ENCODE measurements at regions not wholly inside any gene's neighbourhood (a gene's known extent, or its start where the extent isn't known, plus 50 kb on each side); places are given as distances from the start of the nearest gene placed in this dataset.

DNA sequence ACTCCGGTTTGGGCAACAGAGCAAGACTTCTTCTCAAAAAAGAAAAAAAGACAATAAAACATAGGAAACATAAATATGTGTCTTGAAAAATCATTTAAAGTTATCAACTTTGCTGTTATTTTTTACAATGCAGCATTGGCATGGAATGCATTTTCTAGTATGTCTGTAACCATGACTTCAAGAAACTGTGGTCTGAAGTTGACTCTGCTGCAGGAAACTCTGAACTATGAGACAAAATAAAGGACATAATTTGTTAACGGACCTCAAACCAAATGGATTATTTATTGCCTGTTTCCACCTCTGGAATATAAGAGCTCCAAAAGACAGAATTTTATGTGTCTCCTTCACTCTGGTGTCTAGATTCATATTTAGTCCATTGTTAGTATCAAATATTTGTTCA lies 79.1 kb downstream of the TRIB2 start:
- no peak for DNase-seq

DNA sequence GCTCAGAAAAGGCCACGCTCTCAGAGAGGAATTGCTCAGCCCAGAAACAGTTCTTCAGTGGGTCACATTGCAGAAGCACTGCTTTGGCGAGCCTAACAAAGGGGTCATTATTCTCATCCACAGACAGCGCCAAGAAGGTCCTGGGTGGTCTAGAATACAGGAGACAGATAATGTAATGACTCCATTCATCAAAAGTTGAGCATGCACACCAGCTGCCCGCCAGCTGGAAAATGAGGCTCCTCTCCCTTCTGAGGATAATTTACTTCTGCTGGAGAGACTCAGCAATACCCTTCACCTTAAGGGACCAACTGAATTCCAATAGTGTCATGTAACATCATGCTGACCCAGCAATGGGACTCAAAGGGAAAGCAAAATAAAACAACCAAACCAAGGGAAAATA lies 79.9 kb downstream of the TRIB2 start:
- DNase-seq: no peak

DNA sequence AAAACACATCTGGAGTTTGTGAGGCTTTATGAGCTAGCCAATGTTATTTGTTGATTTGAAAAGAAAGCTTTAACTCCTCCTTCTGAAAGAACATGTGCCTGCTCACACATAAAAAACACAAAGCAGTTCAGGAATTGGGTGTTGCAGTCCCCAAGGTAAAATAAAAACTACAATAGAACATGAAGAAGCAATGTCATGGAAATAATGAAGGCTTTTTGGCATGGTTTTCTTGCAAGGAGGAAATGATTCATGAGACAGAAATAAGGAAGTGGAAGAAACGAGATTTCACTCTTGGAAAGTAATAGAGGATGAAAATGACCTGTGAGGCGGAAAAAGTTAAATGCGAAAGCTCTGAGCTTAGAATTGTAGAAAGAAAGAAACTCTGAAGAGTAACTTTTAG lies 81.1 kb downstream of the TRIB2 start:
- DNase-seq: no peak

DNA sequence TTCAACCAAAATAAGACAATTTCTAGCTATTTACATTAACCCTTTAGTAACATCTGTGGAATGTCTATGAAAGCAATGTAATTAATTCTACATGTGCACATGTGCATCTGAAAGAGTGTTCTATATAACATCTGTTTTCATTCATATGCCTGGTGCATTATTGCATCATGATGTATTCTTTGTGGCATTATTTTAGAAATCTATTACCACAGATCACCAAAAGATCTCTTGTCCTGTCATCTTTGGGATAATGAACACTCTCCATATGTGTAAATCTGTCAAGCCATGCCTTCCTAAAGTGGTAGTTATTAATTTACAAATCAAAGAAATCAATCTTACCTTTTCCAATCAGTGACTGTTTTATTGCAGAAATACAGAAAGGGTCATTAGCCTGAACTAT lies 86.9 kb downstream of the TRIB2 start:
- no peak for DNase-seq

DNA sequence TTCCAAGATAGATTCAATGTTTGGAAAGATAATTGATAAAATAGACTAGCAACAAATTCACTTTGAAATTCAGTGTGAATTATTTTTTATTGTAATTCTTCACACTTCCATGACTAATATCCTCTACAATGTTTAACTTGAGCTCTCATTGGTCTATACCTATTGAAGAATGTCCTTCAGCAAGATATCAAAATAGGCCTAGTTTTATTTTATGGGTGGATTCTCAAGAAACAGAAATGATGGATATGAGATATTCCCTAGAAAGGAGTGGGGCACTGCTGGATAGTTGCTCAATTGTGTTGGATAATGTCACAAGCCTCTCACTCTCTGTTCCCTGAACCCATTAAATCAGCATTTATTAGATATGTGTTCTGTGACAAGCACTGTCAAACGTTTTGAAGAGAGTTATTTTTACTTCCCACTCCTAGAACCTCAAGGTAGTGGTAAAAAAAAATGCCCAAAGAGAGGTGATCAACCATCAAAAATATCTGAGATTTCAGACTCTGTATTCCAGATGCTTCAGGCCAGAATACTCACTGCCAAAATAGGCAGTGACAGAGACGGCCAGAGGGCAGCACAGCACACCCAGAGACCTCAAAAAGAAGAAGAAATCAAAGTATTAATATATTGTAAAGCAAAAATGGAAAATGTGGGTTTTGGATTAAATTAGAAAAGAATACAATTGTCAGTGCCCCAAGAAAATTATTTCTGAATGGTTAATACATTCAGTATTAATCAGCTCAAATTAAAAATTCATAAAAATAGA lies 87.5 kb downstream of the TRIB2 start:
- no peak for DNase-seq

DNA sequence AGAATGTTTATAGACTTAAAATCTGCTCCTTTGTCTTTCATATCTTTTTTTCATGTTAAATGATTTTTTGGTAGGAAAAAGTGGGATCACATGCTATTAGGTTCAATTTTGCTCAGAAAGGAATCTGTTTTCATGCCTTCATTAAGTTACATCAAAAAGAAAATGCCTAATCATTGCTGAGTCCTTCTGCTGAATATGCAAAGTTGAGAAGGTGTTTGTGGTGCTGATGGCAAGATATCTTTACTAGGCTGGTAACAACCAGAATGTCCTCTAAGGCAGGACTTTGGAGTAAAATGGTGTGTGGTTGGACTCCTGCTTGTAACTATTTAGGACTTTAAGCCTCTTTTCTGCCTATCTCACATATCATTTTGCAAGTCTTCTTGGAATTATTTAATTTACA lies 88.3 kb downstream of the TRIB2 start:
- no peak for DNase-seq

DNA sequence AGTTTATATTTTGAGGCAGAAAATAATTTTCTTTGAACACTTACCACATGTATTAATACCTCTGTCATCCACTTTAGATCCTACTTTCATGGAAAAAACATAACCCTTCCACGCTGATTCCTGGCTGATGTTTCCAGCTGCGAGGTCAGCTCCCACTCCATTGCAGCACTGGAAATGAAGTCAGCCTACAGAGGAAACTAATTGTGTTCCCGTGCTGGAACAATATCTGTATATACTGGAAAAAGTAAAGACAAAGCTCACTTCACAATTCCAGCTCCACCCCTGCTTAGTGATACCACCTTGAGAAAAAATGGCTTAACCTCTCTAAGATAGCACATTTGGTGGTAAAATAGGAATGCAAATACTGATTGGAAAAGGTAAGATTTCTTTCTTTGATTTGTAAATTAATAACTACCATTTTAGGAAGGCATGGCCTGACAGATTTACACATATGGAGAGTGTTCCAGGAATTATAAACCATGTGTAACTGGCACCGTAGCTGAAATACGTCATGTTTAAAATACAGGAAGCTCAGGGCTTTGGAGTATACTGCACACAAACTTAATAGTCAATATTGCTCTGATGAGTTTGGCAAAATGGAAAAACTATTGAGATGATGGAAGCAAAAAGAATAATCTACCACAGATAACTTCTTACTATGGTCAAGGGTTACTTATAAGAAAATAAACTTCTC lies 90.0 kb downstream of the TRIB2 start:
- DNase-seq: no peak

DNA sequence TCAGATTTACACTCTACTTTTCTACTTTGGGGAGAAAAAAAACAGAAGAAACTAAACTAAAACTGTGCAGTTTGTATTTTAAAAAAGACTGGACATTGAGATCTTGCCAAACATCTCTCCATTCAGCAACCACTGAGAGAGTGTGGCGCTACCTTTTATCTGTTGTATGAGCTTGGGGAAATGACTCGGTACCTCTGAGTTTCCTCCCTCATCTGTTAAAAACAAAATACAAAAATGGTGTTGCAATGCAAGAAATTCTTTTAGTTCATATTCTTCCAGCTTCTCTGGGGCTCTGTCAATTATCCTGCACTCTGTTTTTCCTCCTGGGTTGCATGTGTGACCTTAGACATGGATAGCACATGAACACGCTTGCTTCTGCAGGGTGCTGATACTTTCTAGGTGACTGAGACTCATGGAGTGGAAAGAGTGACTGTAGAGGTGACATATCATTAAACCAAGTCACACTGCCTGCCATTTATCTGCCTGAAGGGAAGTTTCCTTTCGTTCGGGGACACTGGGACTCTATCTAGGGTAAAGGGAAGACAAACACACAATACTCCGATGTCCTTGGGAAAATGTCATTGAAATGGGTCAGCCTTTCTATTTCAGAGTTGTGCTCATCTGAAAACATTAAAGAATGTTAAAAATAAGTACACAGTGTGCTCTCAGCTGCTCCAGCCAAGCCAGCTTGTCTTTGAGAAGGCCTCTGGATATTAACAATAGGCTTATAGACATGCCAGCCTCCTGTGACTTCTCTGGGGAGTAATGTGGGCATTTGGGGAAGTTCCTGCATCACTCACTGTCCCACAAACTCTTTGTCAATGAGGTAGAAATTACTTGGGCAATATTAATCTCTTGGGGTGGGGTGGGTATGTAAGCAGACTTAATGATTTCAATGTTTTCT lies 91.4 kb downstream of the TRIB2 start:
- no peak for DNase-seq

DNA sequence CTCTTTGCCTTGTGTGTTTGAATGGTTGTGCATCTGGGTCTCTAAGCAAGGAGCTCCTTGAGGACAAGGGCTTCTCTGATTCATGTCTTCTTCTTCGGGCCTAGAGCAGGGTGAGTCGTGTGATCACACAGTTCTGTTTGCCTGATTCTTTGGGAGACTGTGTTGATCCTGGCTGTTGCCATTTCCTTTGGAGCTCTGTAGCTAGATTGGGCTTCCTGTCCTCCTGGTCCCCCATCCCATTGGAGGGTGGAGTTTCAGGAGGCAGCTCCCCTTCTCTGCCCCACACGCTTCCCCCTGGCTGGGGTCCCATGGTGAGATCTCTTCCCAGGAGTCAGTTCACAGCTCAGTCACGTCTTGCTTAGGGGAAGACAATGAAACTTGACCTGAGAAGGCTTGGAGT lies 92.8 kb downstream of the TRIB2 start:
- no peak for DNase-seq

DNA sequence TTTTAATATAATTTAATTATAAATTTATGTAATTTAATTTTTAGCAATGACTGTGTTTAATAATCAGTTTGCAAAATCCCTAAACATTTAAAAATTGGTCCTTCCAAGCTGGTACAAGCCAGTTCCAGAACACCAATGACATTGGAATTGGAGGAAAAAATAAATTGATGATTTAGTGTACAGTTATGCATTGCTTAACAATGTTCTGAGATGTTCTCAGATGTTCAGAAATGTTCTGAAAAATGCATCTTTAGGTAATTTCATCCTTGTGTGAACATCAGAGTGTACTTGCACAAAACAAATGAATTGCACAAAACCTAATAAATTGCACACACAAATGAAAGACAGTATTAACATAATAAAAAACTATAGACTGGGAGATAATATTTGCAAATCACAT lies 95.2 kb downstream of the TRIB2 start:
- no peak for DNase-seq

DNA sequence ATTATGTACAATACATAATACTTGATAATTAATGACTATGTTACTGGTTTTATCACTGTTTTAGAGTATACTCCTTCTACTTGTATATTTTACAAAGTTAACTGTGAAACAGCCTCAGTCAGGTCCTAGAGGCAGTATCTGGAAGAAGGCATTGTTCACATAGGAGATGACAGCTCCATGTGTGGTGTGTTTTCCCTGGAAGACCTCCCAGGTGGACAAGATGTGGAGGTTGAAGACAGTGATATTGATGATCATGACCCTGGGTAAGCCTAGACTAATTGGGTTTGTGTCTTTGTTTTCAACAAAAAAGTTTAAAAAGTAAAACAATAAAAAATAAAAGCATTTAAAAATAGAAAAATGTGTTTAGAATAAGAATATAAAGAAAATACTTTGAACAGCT lies 96.4 kb downstream of the TRIB2 start:
- no peak for DNase-seq

DNA sequence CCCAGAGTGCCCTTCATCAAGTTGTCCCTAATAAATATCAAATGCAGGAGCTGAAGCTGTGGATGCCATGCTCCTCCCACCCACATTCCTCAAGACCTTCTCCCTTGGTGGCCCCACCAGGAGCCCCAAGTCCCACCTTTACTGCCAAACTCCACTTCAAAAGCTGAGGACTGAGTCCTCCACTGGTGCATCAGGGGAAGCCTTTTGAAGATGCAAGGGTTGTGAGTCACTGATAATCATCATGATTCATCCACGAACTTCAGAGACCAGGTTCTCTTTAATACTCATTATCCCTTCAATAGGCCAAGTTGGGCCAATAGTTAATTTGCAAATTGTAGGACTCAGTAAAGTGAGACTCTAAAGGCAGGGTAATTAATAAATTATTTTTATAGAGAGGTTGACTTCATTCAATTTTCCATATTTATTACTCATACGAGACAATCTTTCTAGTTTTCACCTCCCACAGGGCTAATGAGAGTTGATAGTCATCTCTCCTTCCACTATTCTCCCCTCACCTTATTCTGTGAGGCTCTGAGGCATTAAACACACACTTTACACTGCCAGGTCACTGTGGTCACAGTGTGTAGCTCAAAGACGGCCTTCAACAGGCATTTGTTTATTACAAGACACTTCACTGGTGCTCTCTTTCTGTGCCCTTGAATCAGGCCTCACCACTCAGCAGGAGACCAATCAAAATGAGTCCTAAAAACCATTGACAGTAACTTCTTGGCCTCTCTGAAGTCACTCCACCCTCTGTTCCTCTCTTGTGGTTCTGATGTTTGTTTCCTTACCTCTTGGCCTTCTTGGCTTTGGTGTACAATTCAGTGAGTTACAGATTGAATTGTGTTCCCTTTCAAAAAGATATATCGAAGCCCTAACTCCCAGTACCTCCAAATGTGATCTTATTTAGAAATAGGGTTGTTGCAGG lies 99.9 kb downstream of the TRIB2 start:
- DNase-seq: no peak

DNA sequence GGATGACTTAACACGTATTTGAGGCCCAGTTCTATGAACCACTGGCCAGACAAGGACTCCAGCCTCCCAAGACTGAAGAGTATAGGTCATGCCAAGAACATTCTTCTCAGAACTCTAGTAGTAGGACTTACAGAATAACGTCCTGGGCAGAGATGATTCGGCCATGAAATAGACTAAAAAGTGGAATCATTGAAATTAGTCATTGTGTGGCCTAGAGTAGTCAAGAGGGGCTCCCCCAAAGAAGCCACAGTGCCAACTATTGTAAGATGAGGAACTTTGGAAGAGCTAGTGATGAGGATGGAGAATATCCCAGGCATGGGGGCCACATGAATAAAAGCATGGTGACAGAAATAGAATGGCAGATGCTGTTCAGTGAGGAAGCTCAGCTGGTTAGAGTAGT lies 101.1 kb downstream of the TRIB2 start:
- DNase-seq: no peak

DNA sequence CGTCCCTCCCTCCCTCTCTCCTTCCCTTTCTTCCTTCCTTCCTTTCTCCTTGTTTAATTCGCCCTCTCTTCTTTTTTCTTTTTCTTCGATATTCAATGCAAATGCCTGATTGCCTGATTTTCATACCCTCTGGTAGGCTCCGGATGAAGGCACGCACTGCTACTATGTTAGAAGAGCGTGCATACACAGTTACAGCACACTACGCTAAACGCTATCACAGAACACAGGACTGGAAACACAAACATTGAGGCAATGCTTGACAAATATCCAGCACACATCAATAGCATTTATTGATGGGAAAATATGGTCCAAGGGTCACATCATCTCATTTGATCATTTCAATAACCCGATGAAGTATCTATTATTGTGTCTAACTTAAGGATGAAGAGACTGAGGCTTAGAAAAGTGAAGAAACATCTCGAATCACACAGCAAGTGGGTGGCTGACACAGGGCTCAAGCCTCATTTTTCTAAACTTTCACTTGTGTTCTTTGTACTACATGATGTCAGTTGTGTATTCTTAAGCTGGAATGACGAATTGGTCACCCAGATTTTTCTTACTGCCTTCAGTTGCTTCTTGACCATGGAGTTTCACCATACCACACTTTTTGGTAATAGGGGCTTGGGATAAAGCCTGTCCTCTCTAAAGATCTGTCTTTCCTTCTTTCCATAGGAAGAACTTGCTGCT lies 101.8 kb downstream of the TRIB2 start:
- DNase-seq: no peak

DNA sequence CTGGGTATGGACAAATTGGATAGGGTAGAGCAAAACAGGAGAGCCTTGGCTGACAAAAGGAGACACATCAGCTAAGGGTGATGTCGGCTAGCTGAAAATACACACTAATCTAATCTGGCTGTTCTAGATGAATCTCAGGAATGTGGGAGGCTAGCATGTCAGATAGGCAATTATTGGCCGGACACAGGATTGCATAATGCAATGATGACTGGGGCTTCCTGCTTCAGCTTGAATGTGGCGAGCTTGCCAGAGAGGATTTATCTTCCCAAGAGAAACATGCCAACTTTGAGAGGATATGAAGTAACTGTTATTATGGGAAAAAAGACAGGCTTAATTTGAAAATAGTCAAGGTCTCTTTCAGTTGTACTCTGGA lies 102.4 kb downstream of the TRIB2 start:
- DNase-seq: no peak

DNA sequence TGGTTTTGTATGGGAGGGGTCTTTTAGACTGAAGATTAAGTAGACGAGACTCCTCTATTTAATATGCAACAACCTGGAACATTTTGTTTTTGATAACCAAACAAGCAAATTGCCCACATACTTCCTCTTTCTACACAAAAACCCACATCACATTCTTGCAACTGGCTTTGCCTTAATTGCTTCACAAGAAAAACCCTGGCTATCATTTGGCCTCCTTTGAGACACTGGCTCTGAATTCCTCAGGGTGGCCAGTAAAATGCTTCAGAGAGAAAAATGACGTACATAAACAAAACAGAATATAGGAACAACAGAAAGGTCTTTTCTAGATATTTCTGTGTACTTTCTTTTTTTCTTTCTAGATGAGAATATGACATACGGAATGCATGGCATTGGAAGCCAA lies 103.0 kb downstream of the TRIB2 start:
- no peak for DNase-seq

DNA sequence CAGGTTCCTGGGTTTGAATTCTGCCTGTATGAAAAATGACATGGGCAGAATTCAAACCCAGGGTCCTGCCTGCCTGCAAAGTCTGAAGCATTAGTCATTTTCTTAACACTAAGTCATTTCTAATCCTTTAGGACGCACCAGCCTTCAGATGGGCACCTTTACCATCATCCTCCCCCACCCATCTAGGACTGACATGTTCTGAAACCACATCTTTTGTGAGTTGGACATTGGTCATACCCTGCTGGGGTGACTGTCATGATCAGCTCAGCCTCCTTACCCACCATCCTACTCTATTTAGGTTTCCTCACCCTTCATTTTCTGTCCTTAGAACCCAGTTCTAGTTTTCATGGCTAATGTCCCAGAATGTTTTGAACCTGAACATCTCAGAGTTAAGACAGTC lies 104.9 kb downstream of the TRIB2 start:
- no peak for DNase-seq

DNA sequence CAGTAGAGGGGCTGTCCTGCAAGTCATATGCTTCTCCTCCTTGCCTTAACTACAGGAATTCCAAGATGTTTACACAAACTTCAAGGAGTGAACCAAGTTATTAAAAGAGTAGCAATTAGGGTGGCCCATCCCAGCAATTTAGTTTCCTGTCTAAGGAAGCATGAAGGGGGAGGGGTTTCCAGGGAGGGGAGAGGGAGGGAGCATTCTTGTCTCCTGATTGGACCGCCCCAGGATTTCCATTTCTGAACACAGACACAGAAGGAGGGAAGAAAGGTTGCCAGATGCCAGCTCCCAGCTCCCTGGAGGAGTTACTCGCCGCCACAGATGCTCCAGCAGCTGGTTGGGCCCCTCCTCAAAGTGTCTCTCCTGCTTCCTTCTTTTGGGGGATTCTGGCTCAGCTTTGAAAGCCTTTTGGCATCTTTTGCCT lies 107.6 kb downstream of the TRIB2 start:
- no peak for DNase-seq

DNA sequence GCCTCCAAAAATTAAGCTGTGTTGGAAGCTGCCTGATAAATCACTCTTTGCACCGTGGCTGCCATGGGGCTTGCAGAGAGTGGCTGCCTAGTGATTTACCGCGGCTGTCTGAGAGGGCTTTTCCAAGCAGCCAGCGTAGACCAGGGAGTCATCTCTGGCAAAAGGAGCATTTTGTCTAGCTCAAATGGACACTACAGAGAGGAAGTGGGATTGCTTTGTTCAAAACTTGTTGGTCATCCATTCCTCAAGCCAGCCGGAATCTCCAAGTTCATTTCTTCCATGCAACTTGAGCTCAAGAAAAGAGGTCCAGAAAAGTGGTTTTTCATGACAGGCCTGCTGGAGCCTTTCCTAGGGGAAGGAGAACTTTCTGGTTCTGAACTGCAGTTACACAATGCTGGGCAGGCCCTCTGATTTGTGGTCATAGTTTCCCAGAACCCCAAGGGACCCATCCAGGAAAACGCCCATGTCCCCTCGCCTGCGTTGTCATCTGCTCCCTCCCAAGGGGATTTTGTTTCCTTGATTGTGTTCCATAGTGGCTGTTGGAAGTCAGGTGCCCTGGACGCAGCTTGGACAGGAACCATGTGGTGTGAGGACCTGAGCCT lies 108.1 kb downstream of the TRIB2 start:
- DNase-seq: no peak

DNA sequence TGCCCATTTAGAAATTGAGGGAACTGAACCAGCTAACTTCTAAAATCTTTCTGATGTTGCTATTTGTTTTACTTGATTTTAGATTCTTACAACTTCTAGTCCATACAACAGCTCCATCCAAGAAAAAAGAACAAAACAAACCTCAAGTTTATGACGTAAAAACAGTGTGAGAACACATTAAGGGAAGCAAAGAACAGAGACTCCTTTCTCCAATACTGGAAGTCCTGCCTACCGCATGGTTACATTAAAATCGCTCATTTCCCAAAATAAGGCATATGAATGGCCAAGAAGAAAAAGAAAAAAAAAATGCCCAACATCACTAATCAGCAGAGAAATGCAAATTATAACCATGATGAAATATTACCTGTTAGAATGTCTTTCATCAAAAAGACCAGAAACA lies 110.0 kb downstream of the TRIB2 start:
- DNase-seq: no peak

DNA sequence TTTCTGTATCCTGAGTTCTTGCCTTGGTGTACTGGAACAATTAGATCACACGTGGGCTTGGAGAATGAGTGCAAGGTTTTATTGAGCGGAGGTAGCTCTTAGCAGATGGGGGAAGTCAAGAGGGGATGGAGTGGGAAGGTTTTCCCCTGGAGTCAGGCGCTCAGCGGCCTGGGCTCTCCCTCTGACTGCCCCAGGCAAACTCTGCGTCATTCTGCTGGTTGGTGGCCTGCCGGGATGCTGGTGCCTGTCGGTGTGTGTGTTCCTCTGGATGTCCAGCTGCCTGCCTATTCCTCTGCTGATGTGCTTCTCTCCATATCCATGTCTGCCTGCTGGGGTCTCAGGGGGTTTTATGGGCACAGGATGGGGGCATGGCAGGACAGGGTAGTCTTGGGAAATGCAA lies 111.0 kb downstream of the TRIB2 start:
- DNase-seq: no peak

DNA sequence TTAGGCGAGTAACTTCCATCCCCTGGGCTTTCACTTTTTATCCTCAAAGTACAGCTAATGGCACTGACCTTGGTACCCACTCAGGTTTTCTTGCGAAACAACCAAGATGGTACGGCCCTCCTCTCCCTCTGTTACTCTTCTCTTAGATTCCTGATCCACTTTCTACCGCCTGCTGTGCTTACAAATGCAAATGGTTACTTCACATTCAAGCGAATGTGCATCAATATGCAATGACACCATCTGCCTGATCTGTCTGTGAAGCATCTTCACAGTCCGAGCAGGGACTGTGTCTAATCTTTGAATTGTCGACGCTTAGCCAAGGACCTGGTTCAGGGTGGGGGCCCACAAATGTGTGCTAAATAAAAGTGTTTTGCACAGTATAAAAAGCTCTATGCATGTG lies 112.2 kb downstream of the TRIB2 start:
- DNase-seq: no peak
